ENCODE measurements at regions not wholly inside any gene's neighbourhood (a gene's known extent, or its start where the extent isn't known, plus 50 kb on each side); places are given as distances from the start of the nearest gene placed in this dataset.

DNA sequence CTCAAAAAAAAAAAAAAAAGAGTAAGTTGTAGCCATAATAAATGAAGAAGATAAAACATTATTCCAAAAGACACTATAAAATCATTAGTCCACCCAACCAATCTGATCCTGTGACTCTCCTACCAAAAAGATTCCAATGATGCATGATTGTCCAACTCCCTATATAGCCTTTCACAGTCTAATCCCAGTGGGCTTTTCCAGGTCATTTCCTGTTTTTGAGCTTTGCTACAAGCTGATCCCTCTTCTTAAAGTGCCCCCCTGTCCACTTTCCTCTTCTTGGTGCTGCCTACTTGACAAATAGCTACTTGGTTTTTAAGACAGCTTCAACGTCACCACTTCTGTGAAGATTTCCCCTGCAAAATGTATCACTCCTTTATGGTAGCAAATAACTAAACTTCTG, 88.4 kb downstream of the SEMA4F start:
- TF ChIP-seq, protein P1, sequence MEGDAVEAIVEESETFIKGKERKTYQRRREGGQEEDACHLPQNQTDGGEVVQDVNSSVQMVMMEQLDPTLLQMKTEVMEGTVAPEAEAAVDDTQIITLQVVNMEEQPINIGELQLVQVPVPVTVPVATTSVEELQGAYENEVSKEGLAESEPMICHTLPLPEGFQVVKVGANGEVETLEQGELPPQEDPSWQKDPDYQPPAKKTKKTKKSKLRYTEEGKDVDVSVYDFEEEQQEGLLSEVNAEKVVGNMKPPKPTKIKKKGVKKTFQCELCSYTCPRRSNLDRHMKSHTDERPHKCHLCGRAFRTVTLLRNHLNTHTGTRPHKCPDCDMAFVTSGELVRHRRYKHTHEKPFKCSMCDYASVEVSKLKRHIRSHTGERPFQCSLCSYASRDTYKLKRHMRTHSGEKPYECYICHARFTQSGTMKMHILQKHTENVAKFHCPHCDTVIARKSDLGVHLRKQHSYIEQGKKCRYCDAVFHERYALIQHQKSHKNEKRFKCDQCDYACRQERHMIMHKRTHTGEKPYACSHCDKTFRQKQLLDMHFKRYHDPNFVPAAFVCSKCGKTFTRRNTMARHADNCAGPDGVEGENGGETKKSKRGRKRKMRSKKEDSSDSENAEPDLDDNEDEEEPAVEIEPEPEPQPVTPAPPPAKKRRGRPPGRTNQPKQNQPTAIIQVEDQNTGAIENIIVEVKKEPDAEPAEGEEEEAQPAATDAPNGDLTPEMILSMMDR (IDR thresholded peaks at IDR 0.05), result no peak
- no peak for TF ChIP-seq POLR2AphosphoS5 (IDR thresholded peaks at IDR 0.05; ENCODE audit: low read depth, low read length)
- TF ChIP-seq, protein P2, sequence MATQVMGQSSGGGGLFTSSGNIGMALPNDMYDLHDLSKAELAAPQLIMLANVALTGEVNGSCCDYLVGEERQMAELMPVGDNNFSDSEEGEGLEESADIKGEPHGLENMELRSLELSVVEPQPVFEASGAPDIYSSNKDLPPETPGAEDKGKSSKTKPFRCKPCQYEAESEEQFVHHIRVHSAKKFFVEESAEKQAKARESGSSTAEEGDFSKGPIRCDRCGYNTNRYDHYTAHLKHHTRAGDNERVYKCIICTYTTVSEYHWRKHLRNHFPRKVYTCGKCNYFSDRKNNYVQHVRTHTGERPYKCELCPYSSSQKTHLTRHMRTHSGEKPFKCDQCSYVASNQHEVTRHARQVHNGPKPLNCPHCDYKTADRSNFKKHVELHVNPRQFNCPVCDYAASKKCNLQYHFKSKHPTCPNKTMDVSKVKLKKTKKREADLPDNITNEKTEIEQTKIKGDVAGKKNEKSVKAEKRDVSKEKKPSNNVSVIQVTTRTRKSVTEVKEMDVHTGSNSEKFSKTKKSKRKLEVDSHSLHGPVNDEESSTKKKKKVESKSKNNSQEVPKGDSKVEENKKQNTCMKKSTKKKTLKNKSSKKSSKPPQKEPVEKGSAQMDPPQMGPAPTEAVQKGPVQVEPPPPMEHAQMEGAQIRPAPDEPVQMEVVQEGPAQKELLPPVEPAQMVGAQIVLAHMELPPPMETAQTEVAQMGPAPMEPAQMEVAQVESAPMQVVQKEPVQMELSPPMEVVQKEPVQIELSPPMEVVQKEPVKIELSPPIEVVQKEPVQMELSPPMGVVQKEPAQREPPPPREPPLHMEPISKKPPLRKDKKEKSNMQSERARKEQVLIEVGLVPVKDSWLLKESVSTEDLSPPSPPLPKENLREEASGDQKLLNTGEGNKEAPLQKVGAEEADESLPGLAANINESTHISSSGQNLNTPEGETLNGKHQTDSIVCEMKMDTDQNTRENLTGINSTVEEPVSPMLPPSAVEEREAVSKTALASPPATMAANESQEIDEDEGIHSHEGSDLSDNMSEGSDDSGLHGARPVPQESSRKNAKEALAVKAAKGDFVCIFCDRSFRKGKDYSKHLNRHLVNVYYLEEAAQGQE (IDR thresholded peaks at IDR 0.05; ENCODE audit: insufficient read depth in 1 of 2, low read depth in 2 of 2, low read length in 1 of 2), result no peak
